Left lung (tissue), 4 donors: ENCODE measurements at regions not wholly inside any gene's neighbourhood (a gene's known extent, or its start where the extent isn't known, plus 50 kb on each side); places are given as distances from the start of the nearest gene placed in this dataset.

Experiments used
- ATAC-seq: fragments of 200-7000 bp; cut with Tn5 transposase; one replicate; pipeline ENCODE4 v1.9.1; 2020; ENCODE audit warnings: moderate library complexity
- DNase-seq, 4 donors: peaks; one replicate each; pipeline ENCODE4 v3.0.0-alpha.2; 2013 to 2020
- H3K27ac ChIP-seq, 2 donors: fragments of 200-600 bp; sonication (generic) in 1 of 2; one replicate each; pipeline versions ENCODE4 v1.5.0 to v1.8.0; 2020 to 2021
- H3K27me3 ChIP-seq, 2 donors: fragments of 200-600 bp; sonication (generic) in 1 of 2; one replicate each; pipeline versions ENCODE4 v1.5.0 to v1.8.0; 2020 to 2021
- H3K36me3 ChIP-seq, 2 donors: fragments of 200-600 bp; sonication (generic) in 1 of 2; one replicate each; pipeline versions ENCODE4 v1.5.0 to v1.8.0; 2020 to 2021
- H3K4me1 ChIP-seq, 2 donors: fragments of 200-600 bp; one replicate each; pipeline ENCODE4 v1.8.0; 2021
- H3K4me3 ChIP-seq, 2 donors: fragments of 200-600 bp; sonication (generic) in 1 of 2; one replicate each; pipeline versions ENCODE4 v1.5.0 to v1.8.0; 2020 to 2021; ENCODE audit warnings: mild to moderate bottlenecking in 1 of 2
- H3K9me3 ChIP-seq, 2 donors: fragments of 200-600 bp; sonication (generic) in 1 of 2; one replicate each; pipeline versions ENCODE4 v1.5.0 to v1.8.0; 2020 to 2021
- CTCF ChIP-seq, 2 donors: fragments of 200-600 bp; sonication (generic) in 1 of 2; IDR thresholded peaks; one replicate each; pipeline versions ENCODE4 v1.5.0 to v1.8.0; 2021; ENCODE audit warnings: antibody characterized with exemption in 2 of 2
- intact Hi-C, 2 donors: fragments of 100-400 bp; cut with DNase I; formaldehyde crosslinking; loops; one replicate each; pipeline versions ENCODE4 v1.11.2 to v1.14.2; 2022
- donor health status: DM: no; HTN: yes; CAD: no.
- donor health status: DM: no; HTN: no; CAD: no.

- no peak overlapping the region for H3K4me3 ChIP-seq
- no peak for ATAC-seq
- intact Hi-C loops: no loop called here
Observed at GRCh38 chr5:35324201-35324600, 93.9 kb upstream of the PRLR start.

GRCh38 chr5:35320029-35320428 lies 89.7 kb upstream of the PRLR start:
- ATAC-seq: no peak
- DNase-seq: no peak
- no peak for TF ChIP-seq CTCF (IDR thresholded peaks at IDR 0.05)
- H3K4me3 ChIP-seq: no peak overlapping the region
- no peaks in the 10 kb centered on the region for H3K27me3 ChIP-seq
- H3K4me1 ChIP-seq: peaks cover 0 to 6% of the 10 kb centered on the region in 2 donors
- no peaks in the 10 kb centered on the region for H3K36me3 ChIP-seq
- no peak overlapping the region for H3K27ac ChIP-seq
- H3K9me3 ChIP-seq: no peaks in the 10 kb centered on the region
- intact Hi-C loops: no loop called here

More at GRCh38 chr5:35324201-35324600, 93.9 kb upstream of the PRLR start:
- no peak for TF ChIP-seq CTCF (IDR thresholded peaks at IDR 0.05)
- peak in 1 of 4 donors; percentile 49 for DNase-seq
- Histone ChIP-seq H3K9me3 (no peaks in the 10 kb centered on the region), H3K4me1 (peaks cover 0 to 6% of the 10 kb centered on the region in 2 donors), H3K36me3 (no peaks in the 10 kb centered on the region), H3K27me3 (no peaks in the 10 kb centered on the region), H3K27ac (no peak overlapping the region)

GRCh38 chr5:35319333-35320002 lies 89.2 kb upstream of the PRLR start:
- no peaks in the 10 kb centered on the region for H3K9me3 ChIP-seq
- DNase-seq (peak in 3 of 4 donors; percentile 9 to 77 (median 21)), ATAC-seq (peak; percentile 66)
- H3K27me3 ChIP-seq: no peaks in the 10 kb centered on the region
- H3K36me3 ChIP-seq: no peaks in the 10 kb centered on the region
- TF ChIP-seq CTCF (IDR thresholded peaks at IDR 0.05): no peak
- H3K4me1 ChIP-seq: peaks cover 0 to 6% of the 10 kb centered on the region in 2 donors
- no peak overlapping the region for H3K4me3 ChIP-seq
- intact Hi-C loops: no loop called here
- H3K27ac ChIP-seq: peak overlapping the region in 1 of 2 donors; percentile 18

GRCh38 chr5:35317586-35317985 lies 87.3 kb upstream of the PRLR start:
- H3K27ac ChIP-seq: no peak overlapping the region
- no peak overlapping the region for H3K4me3 ChIP-seq
- H3K36me3 ChIP-seq: no peaks in the 10 kb centered on the region
- peaks cover 0 to 6% of the 10 kb centered on the region in 2 donors for H3K4me1 ChIP-seq
- no peak for TF ChIP-seq CTCF (IDR thresholded peaks at IDR 0.05)
- no peaks in the 10 kb centered on the region for H3K9me3 ChIP-seq
- intact Hi-C loops: no loop called here
- DNase-seq (no peak), ATAC-seq (no peak)
- no peaks in the 10 kb centered on the region for H3K27me3 ChIP-seq

- Histone ChIP-seq H3K4me1 (peaks cover 0 to 6% of the 10 kb centered on the region in 2 donors), H3K36me3 (no peaks in the 10 kb centered on the region), H3K27ac (no peak overlapping the region), H3K27me3 (no peaks in the 10 kb centered on the region), H3K4me3 (no peak overlapping the region), H3K9me3 (no peaks in the 10 kb centered on the region)
- TF ChIP-seq CTCF (IDR thresholded peaks at IDR 0.05): no peak
- no peak for ATAC-seq
- DNase-seq: no peak
- intact Hi-C loops: no loop called here
Observed at GRCh38 chr5:35316611-35317274, 86.5 kb upstream of the PRLR start.
